Left lung (tissue), 4 donors: ENCODE measurements at regions not wholly inside any gene's neighbourhood (a gene's known extent, or its start where the extent isn't known, plus 50 kb on each side); places are given as distances from the start of the nearest gene placed in this dataset.

ENCODE experiments used
- ATAC-seq: fragments of 200-7000 bp; cut with Tn5 transposase; one replicate; pipeline ENCODE4 v1.9.1; 2020; ENCODE audit warnings: moderate library complexity
- DNase-seq, 4 donors: peaks; one replicate each; pipeline ENCODE4 v3.0.0-alpha.2; 2013 to 2020
- H3K27ac ChIP-seq, 2 donors: fragments of 200-600 bp; sonication (generic) in 1 of 2; one replicate each; pipeline versions ENCODE4 v1.5.0 to v1.8.0; 2020 to 2021
- H3K27me3 ChIP-seq, 2 donors: fragments of 200-600 bp; sonication (generic) in 1 of 2; one replicate each; pipeline versions ENCODE4 v1.5.0 to v1.8.0; 2020 to 2021
- H3K36me3 ChIP-seq, 2 donors: fragments of 200-600 bp; sonication (generic) in 1 of 2; one replicate each; pipeline versions ENCODE4 v1.5.0 to v1.8.0; 2020 to 2021
- H3K4me1 ChIP-seq, 2 donors: fragments of 200-600 bp; one replicate each; pipeline ENCODE4 v1.8.0; 2021
- H3K4me3 ChIP-seq, 2 donors: fragments of 200-600 bp; sonication (generic) in 1 of 2; one replicate each; pipeline versions ENCODE4 v1.5.0 to v1.8.0; 2020 to 2021; ENCODE audit warnings: mild to moderate bottlenecking in 1 of 2
- H3K9me3 ChIP-seq, 2 donors: fragments of 200-600 bp; sonication (generic) in 1 of 2; one replicate each; pipeline versions ENCODE4 v1.5.0 to v1.8.0; 2020 to 2021
- CTCF ChIP-seq, 2 donors: fragments of 200-600 bp; sonication (generic) in 1 of 2; IDR thresholded peaks; one replicate each; pipeline versions ENCODE4 v1.5.0 to v1.8.0; 2021; ENCODE audit warnings: antibody characterized with exemption in 2 of 2
- intact Hi-C, 2 donors: fragments of 100-400 bp; cut with DNase I; formaldehyde crosslinking; loops; one replicate each; pipeline versions ENCODE4 v1.11.2 to v1.14.2; 2022
- donor health status: DM: no; HTN: yes; CAD: no.
- donor health status: DM: no; HTN: no; CAD: no.

- ATAC-seq (no peak), DNase-seq (no peak)
- no peaks in the 10 kb centered on the region for H3K4me1 ChIP-seq
- no peak for TF ChIP-seq CTCF (IDR thresholded peaks at IDR 0.05)
- no peaks in the 10 kb centered on the region for H3K27me3 ChIP-seq
- H3K36me3 ChIP-seq, result no peaks in the 10 kb centered on the region
- no peak overlapping the region for H3K27ac ChIP-seq
- intact Hi-C loops, result no loop called here
- peaks cover 0 to 10% of the 10 kb centered on the region in 2 donors for H3K9me3 ChIP-seq
- H3K4me3 ChIP-seq, result no peak overlapping the region
Measured at GRCh38 chr5:158301186-158301585, 442.2 kb upstream of the CLINT1 start.

- H3K9me3 ChIP-seq, result peaks cover 0 to 10% of the 10 kb centered on the region in 2 donors
- no peak overlapping the region for H3K4me3 ChIP-seq
- DNase-seq, result no peak
- no peak for ATAC-seq
- intact Hi-C loops, result no loop called here
- no peaks in the 10 kb centered on the region for H3K27me3 ChIP-seq
- no peak overlapping the region for H3K27ac ChIP-seq
- H3K4me1 ChIP-seq, result no peaks in the 10 kb centered on the region
- TF ChIP-seq CTCF (IDR thresholded peaks at IDR 0.05), result no peak
- H3K36me3 ChIP-seq, result no peaks in the 10 kb centered on the region
Measured at GRCh38 chr5:158300256-158300655, 441.3 kb upstream of the CLINT1 start.

GRCh38 chr5:158297002-158297527, 438.1 kb upstream of the CLINT1 start:
- ATAC-seq (no peak), DNase-seq (no peak)
- no peak for TF ChIP-seq CTCF (IDR thresholded peaks at IDR 0.05)
- Histone ChIP-seq H3K9me3 (peaks cover 0 to 14% of the 10 kb centered on the region in 2 donors), H3K27ac (no peak overlapping the region), H3K4me3 (no peak overlapping the region), H3K36me3 (no peaks in the 10 kb centered on the region), H3K4me1 (no peaks in the 10 kb centered on the region), H3K27me3 (no peaks in the 10 kb centered on the region)
- intact Hi-C loops, result no loop called here

- no peak for TF ChIP-seq CTCF (IDR thresholded peaks at IDR 0.05)
- Histone ChIP-seq H3K9me3 (peaks cover 0 to 14% of the 10 kb centered on the region in 2 donors), H3K36me3 (no peaks in the 10 kb centered on the region), H3K27ac (no peak overlapping the region), H3K4me3 (no peak overlapping the region), H3K4me1 (no peaks in the 10 kb centered on the region), H3K27me3 (no peaks in the 10 kb centered on the region)
- intact Hi-C loops, result no loop called here
- DNase-seq (no peak), ATAC-seq (no peak)
Measured at GRCh38 chr5:158294701-158295100, 435.8 kb upstream of the CLINT1 start.

GRCh38 chr5:158292981-158293380, 434.0 kb upstream of the CLINT1 start:
- Histone ChIP-seq H3K36me3 (no peaks in the 10 kb centered on the region), H3K4me3 (no peak overlapping the region), H3K27ac (no peak overlapping the region), H3K4me1 (no peaks in the 10 kb centered on the region), H3K9me3 (peaks cover 0 to 14% of the 10 kb centered on the region in 2 donors), H3K27me3 (no peaks in the 10 kb centered on the region)
- ATAC-seq, result no peak
- no peak for DNase-seq
- intact Hi-C loops, result no loop called here
- no peak for TF ChIP-seq CTCF (IDR thresholded peaks at IDR 0.05)
